Erythroblast (primary cell): ENCODE measurements at regions not wholly inside any gene's neighbourhood (a gene's known extent, or its start where the extent isn't known, plus 50 kb on each side); places are given as distances from the start of the nearest gene placed in this dataset.

Experiments
- DNase-seq, 2 experiments: peaks; one replicate each; lab custom pipeline; 2025; lab: John Stamatoyannopoulos, UW
- GATA1 ChIP-seq: IDR thresholded peaks from 2 replicates; pipeline ENCODE4 v1.6.1; 2011; ENCODE audit warnings: low read depth, mild to moderate bottlenecking, control low read depth, low read length, moderate library complexity
- POLR2A ChIP-seq: IDR thresholded peaks from 2 replicates; pipeline ENCODE4 v1.6.1; 2011; ENCODE audit warnings: mild to moderate bottlenecking, low read length

GRCh38 chr1:228930479-228930957 is 195.2 kb downstream of the RHOU start:
- TF ChIP-seq GATA1 (no peak), POLR2A (no peak)
- no peak for DNase-seq

GRCh38 chr1:228933753-228934152 is 198.5 kb downstream of the RHOU start:
- TF ChIP-seq GATA1, result no peak
- TF ChIP-seq POLR2A, result no peak
- DNase-seq, result no peak

- DNase-seq, result no peak
- no peak for TF ChIP-seq GATA1
- no peak for TF ChIP-seq POLR2A
Observed at GRCh38 chr1:228935198-228935663, 200.0 kb downstream of the RHOU start.

- DNase-seq, result no peak
Observed at GRCh38 chr1:228935855-228936727, 200.8 kb downstream of the RHOU start.

GRCh38 chr1:228936881-228937280 is 201.6 kb downstream of the RHOU start:
- TF ChIP-seq GATA1 (no peak), POLR2A (no peak)
- no peak for DNase-seq

More at GRCh38 chr1:228935855-228936727, 200.8 kb downstream of the RHOU start:
- TF ChIP-seq GATA1, result no peak
- no peak for TF ChIP-seq POLR2A

- TF ChIP-seq GATA1 (no peak), POLR2A (no peak)
- no peak for DNase-seq
Observed at GRCh38 chr1:228937351-228937750, 202.1 kb downstream of the RHOU start.

GRCh38 chr1:228937851-228938536 is 202.7 kb downstream of the RHOU start:
- DNase-seq, result no peak
- no peak for TF ChIP-seq GATA1
- TF ChIP-seq POLR2A, result no peak

- TF ChIP-seq GATA1 (no peak), POLR2A (no peak)
- no peak for DNase-seq
Observed at GRCh38 chr1:228938537-228938901, 203.2 kb downstream of the RHOU start.

GRCh38 chr1:228939001-228939691 is 203.9 kb downstream of the RHOU start:
- no peak for TF ChIP-seq POLR2A
- DNase-seq, result no peak

DNA sequence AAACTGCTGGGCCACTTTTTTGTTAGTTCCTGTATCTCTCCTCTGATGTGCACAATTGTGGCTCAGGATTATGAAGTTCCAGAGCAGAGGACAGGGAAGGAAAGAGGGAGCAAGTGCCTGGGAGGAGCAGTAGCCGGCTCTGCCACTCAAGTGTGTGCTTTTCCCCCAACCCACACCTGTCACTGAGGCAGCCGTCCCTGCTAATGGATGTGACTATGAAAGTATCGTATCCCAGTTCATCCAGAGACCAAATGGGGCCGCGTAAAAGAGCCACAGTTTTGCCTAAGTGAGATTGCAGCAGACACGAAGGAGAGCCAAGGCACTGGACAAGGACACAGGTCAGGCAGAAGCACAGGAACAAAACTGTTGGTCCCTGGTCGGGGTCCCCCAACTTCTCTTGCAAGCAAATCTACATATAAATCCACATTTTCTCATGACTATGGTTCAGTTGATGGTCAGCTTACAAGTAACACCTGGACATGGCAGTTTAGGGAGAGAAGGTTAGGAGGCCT is 204.7 kb downstream of the RHOU start:
- TF ChIP-seq GATA1, result no peak
- TF ChIP-seq POLR2A, result no peak
- no peak for DNase-seq

GRCh38 chr1:228940526-228940925 is 205.2 kb downstream of the RHOU start:
- no peak for DNase-seq
- TF ChIP-seq POLR2A (no peak), GATA1 (no peak)

DNA sequence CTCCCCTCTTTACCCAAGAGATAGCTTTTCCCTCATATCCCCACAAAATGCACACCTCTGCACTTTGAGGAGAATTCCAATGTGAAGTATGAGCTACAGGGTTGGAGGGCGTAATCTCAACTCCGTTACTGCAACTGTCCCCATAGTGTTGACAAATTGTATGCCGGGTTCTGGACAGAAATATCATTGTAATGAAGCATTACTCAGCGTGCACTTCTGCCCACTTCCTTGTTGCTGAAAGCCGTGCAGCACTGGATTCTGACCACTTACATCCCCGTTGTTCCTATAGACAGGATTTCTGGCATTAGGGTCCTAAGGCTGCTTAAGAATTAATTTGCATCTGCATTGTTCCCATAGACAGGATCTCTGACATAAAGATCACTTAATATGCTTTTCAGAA is 205.6 kb downstream of the RHOU start:
- TF ChIP-seq POLR2A, result no peak
- TF ChIP-seq GATA1, result no peak
- DNase-seq, result no peak

DNA sequence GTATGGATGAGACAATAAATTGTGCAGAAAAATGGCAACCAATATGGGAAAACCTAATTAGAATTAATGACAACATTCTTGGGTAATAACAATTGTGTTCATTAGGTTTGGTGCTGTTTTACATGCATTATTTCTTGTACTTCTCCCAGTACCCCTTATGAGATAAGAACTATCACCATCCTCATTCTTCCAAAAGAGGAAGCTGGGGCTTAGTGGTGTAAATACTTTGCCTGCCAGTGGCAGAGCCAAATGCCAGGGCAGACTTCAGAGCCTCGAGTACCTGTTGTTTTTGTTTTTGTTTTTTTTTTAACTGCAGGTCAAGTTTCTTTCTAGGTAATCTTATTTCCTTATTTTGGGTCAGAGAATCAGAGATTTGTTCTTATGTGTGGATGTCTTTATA is 206.4 kb downstream of the RHOU start:
- DNase-seq, result no peak
- TF ChIP-seq GATA1, result no peak
- no peak for TF ChIP-seq POLR2A

- no peak for DNase-seq
- no peak for TF ChIP-seq POLR2A
- no peak for TF ChIP-seq GATA1
Observed at GRCh38 chr1:228943436-228943835, 208.2 kb downstream of the RHOU start.
